NT2/D1 (cell line): ENCODE measurements at regions not wholly inside any gene's neighbourhood (a gene's known extent, or its start where the extent isn't known, plus 50 kb on each side); places are given as distances from the start of the nearest gene placed in this dataset.
"Not testable (repeated sequence)": the region's sequence is repeated elsewhere in the genome, so short reads cannot be mapped to it uniquely, and the experiment has no call there.

Experiments used
- DNase-seq: peaks from one replicate; pipeline ENCODE4 v3.0.0-alpha.2; 2011; ENCODE audit warnings: low read depth, low spot score
- H3K27me3 ChIP-seq: 2 replicates; pipeline ENCODE4 v1.6.0; 2011; ENCODE audit warnings: mild to moderate bottlenecking; ENCODE audit not compliant: insufficient read length, insufficient read depth
- H3K36me3 ChIP-seq: 2 replicates; pipeline ENCODE4 v1.6.1; 2011; ENCODE audit warnings: mild to moderate bottlenecking, low read length, mixed read lengths; ENCODE audit not compliant: insufficient read depth, insufficient read length
- H3K4me1 ChIP-seq: 2 replicates; pipeline ENCODE4 v1.5.1; 2011; ENCODE audit not compliant: insufficient read depth, insufficient read length
- H3K4me3 ChIP-seq: 2 replicates; pipeline ENCODE4 v1.5.1; 2011; ENCODE audit warnings: low read depth; ENCODE audit not compliant: insufficient read length
- H3K9ac ChIP-seq: 2 replicates; pipeline ENCODE4 v1.6.0; 2011; ENCODE audit warnings: low read depth; ENCODE audit not compliant: insufficient read length
- H3K9me3 ChIP-seq: 2 replicates; pipeline ENCODE4 v1.5.1; 2011; ENCODE audit warnings: mild to moderate bottlenecking, low read length; ENCODE audit not compliant: insufficient read depth
- SUZ12 ChIP-seq: IDR thresholded peaks from 2 replicates; pipeline ENCODE4 v1.6.1; 2011; ENCODE audit not compliant: insufficient read length, insufficient read depth; ENCODE audit errors: extremely low read depth
- YY1 ChIP-seq: IDR thresholded peaks from 2 replicates; pipeline ENCODE4 v1.6.1; 2011; ENCODE audit not compliant: insufficient read length, insufficient read depth
- ZNF274 ChIP-seq: IDR thresholded peaks from 2 replicates; pipeline ENCODE4 v1.6.1; 2011; ENCODE audit warnings: mild to moderate bottlenecking, low read depth, low read length

- H3K9me3 ChIP-seq, result no peaks in the 10 kb centered on the region
- H3K9ac ChIP-seq, result no peak overlapping the region
- no peaks in the 10 kb centered on the region for H3K36me3 ChIP-seq
- H3K4me3 ChIP-seq, result no peak overlapping the region
- H3K27me3 ChIP-seq, result peaks cover 3% of the 10 kb centered on the region
- TF ChIP-seq YY1 (no peak), ZNF274 (no peak), SUZ12 (no peak)
- no peak for DNase-seq
- H3K4me1 ChIP-seq, result no peaks in the 10 kb centered on the region
Measured at GRCh38 chr22:33162196-33162595, 104.0 kb upstream of the SYN3 start.

GRCh38 chr22:33160525-33160924, 102.3 kb upstream of the SYN3 start:
- Histone ChIP-seq H3K36me3 (no peaks in the 10 kb centered on the region), H3K4me3 (no peak overlapping the region), H3K27me3 (no peaks in the 10 kb centered on the region), H3K4me1 (no peaks in the 10 kb centered on the region), H3K9ac (no peak overlapping the region), H3K9me3 (peaks cover 7% of the 10 kb centered on the region; the same call in 1 of the 2 replicates)
- no peak for TF ChIP-seq SUZ12
- TF ChIP-seq YY1, result no peak
- TF ChIP-seq ZNF274, result no peak
- DNase-seq, result no peak

GRCh38 chr22:33154967-33155366, 96.8 kb upstream of the SYN3 start:
- not testable (repeated sequence) for H3K9ac ChIP-seq, H3K4me3 ChIP-seq, H3K27me3 ChIP-seq, H3K4me1 ChIP-seq, H3K9me3 ChIP-seq, DNase-seq, H3K36me3 ChIP-seq

GRCh38 chr22:33149611-33150010, 91.4 kb upstream of the SYN3 start:
- Histone ChIP-seq H3K9me3 (no peaks in the 10 kb centered on the region), H3K4me3 (no peak overlapping the region), H3K9ac (no peak overlapping the region), H3K36me3 (no peaks in the 10 kb centered on the region), H3K27me3 (no peaks in the 10 kb centered on the region), H3K4me1 (peaks cover 2% of the 10 kb centered on the region)
- no peak for TF ChIP-seq ZNF274
- no peak for TF ChIP-seq SUZ12
- TF ChIP-seq YY1, result no peak
- no peak for DNase-seq

- no peaks in the 10 kb centered on the region for H3K36me3 ChIP-seq
Measured at GRCh38 chr22:33144721-33145120, 86.5 kb upstream of the SYN3 start.

GRCh38 chr22:33142282-33143055, 84.3 kb upstream of the SYN3 start:
- no peaks in the 10 kb centered on the region for H3K4me1 ChIP-seq
- no peak overlapping the region for H3K9ac ChIP-seq

More at GRCh38 chr22:33144721-33145120, 86.5 kb upstream of the SYN3 start:
- Histone ChIP-seq H3K4me1 (no peaks in the 10 kb centered on the region), H3K27me3 (no peaks in the 10 kb centered on the region), H3K9ac (no peak overlapping the region), H3K4me3 (no peak overlapping the region), H3K9me3 (no peaks in the 10 kb centered on the region)
- no peak for DNase-seq
- TF ChIP-seq YY1 (no peak), SUZ12 (no peak)

GRCh38 chr22:33139937-33140336, 81.8 kb upstream of the SYN3 start:
- no peak overlapping the region for H3K9ac ChIP-seq
- H3K36me3 ChIP-seq, result no peaks in the 10 kb centered on the region
- H3K9me3 ChIP-seq, result peaks cover 7% of the 10 kb centered on the region; the same call in 1 of the 2 replicates
- DNase-seq, result no peak
- H3K4me1 ChIP-seq, result no peaks in the 10 kb centered on the region
- H3K4me3 ChIP-seq, result no peak overlapping the region
- H3K27me3 ChIP-seq, result no peaks in the 10 kb centered on the region
- no peak for TF ChIP-seq YY1
- TF ChIP-seq SUZ12, result no peak
- TF ChIP-seq ZNF274, result no peak

More at GRCh38 chr22:33142282-33143055, 84.3 kb upstream of the SYN3 start:
- Histone ChIP-seq H3K36me3 (no peaks in the 10 kb centered on the region), H3K27me3 (no peaks in the 10 kb centered on the region), H3K9me3 (peaks cover 6% of the 10 kb centered on the region; the same call in 1 of the 2 replicates), H3K4me3 (no peak overlapping the region)
- no peak for TF ChIP-seq YY1
- TF ChIP-seq SUZ12, result no peak
- no peak for TF ChIP-seq ZNF274
- no peak for DNase-seq

GRCh38 chr22:33138333-33138732, 80.2 kb upstream of the SYN3 start:
- not testable (repeated sequence) for H3K27me3 ChIP-seq, H3K4me3 ChIP-seq, DNase-seq, H3K4me1 ChIP-seq, H3K9me3 ChIP-seq, H3K36me3 ChIP-seq, H3K9ac ChIP-seq
